Esophagus (tissue), 2 donors: ENCODE measurements at regions not wholly inside any gene's neighbourhood (a gene's known extent, or its start where the extent isn't known, plus 50 kb on each side); places are given as distances from the start of the nearest gene placed in this dataset.

Source experiments
- H3K27ac ChIP-seq, 2 donors: one replicate each; pipeline ENCODE4 v1.5.1; 2013; ENCODE audit warnings: low read depth in 2 of 2, mild to moderate bottlenecking in 2 of 2, inconsistent platforms in 1 of 2, low read length in 1 of 2, moderate library complexity in 1 of 2
- H3K27me3 ChIP-seq, 2 donors: one replicate each; pipeline ENCODE4 v1.6.1; 2013; ENCODE audit warnings: low read length in 2 of 2, control low read depth in 1 of 2, mild to moderate bottlenecking in 1 of 2; ENCODE audit not compliant: insufficient read depth in 2 of 2, control insufficient read depth in 1 of 2
- H3K36me3 ChIP-seq, 2 donors: one replicate each; pipeline ENCODE4 v1.6.1; 2013; ENCODE audit warnings: low read length in 1 of 2; ENCODE audit not compliant: control insufficient read depth in 2 of 2, insufficient read depth in 2 of 2
- H3K4me1 ChIP-seq, 2 donors: one replicate each; pipeline ENCODE4 v1.6.1; 2013; ENCODE audit warnings: low read length in 1 of 2; ENCODE audit not compliant: control insufficient read depth in 2 of 2, insufficient read depth in 2 of 2
- H3K4me3 ChIP-seq, 2 donors: one replicate each; pipeline ENCODE4 v1.5.1; 2013; ENCODE audit warnings: low read length in 2 of 2, mild to moderate bottlenecking in 2 of 2, low read depth in 1 of 2, moderate library complexity in 1 of 2
- H3K9me3 ChIP-seq, 2 donors: one replicate each; pipeline ENCODE4 v1.6.1; 2013; ENCODE audit warnings: mild to moderate bottlenecking in 2 of 2, low read depth in 1 of 2, low read length in 1 of 2, moderate library complexity in 1 of 2; ENCODE audit not compliant: control insufficient read depth in 2 of 2, insufficient read depth in 1 of 2
- whole genome bisulfite sequencing, 2 donors: extraction: QIAGEN DNeasy Blood & Tissue Kit; methylation state at CpG; one replicate each; pipeline ENCODE4 v1.1.7; 2013; 5-methylcytosine and 5-hydroxymethylcytosine counted together
- donor health status: healthy with polysubstance abuse.
- donor health status: Bipolar disorder and iron deficiency.

DNA sequence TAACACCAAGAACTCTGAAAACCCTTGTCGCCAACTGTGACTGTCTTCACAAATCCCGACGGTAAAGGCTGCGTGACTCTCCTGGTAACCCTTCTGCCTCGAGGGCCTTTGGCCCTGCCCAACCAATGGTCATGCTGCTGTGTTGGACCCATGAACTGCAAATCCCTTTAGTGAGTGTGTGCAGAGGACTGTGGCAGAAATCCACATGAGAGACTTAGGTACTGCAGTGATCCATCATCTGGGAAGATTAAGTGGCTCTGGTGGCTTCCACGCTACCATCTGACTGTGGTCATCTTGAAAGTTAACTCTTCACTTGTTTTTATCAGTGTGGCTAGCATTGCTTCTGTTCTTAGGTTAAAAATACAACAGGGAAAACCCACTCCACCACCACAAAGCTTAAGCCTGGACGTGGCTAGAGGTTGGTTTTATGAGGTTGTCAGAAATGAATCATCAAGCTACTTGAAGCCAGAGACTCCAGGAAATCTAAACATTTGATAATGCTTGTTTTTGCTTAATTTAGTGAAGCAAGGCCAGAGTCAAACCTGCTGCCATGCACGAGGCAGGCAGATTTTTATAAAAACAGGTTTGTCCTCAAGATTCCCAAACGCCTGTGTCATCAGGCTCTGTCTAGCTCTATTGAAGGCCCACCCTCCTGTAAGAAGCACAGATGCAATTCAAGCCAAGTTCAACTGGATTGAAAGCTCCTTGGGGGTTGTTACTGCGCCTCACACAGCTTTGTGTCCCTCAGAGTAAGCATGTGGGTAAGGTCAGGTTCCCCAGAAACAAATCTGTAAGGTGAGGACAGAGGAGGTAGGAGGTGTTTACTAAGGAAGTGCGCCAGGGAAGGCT, 52.7 kb upstream of the ERCC6L2 start:
- no peaks in the 10 kb centered on the region for H3K27me3 ChIP-seq

GRCh38 chr9:95822015-95822414, 53.5 kb upstream of the ERCC6L2 start:
- Histone ChIP-seq H3K9me3 (no peaks in the 10 kb centered on the region), H3K27me3 (no peaks in the 10 kb centered on the region), H3K4me3 (no peak overlapping the region), H3K4me1 (peaks cover 2% of the 10 kb centered on the region in 2 donors), H3K36me3 (peaks cover 0 to 2% of the 10 kb centered on the region in 2 donors), H3K27ac (no peak overlapping the region)
- WGBS, 2 donors = 92 to 95% methylated on average over 3 of the region's 3 CpGs

More for the DNA sequence above, 52.7 kb upstream of the ERCC6L2 start:
- no peak overlapping the region for H3K27ac ChIP-seq
- no peaks in the 10 kb centered on the region for H3K9me3 ChIP-seq
- H3K36me3 ChIP-seq = peaks cover 0 to 2% of the 10 kb centered on the region in 2 donors
- 70 to 74% methylated on average over 11 of the region's 11 CpGs for WGBS, 2 donors
- no peak overlapping the region for H3K4me3 ChIP-seq
- peaks cover 2% of the 10 kb centered on the region in 2 donors for H3K4me1 ChIP-seq

DNA sequence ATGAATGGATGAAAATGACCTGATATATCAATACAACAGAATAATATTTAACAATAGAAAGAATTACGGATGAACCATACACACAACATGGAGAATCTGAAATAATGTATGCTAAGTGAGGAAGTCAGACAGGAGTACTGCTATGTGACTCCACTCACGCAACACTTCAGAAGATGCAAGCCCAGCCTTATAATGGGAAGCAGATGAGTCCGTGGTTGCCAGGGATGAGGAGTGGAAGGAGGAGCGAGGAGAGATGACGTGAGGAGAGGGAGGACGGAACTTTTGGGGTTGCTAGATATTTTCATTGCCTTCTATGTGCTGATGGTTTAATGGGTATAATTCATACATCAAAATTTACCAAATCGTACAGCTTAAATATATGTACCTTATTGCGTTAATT, 55.4 kb upstream of the ERCC6L2 start:
- H3K4me1 ChIP-seq = peaks cover 0 to 2% of the 10 kb centered on the region in 2 donors
- H3K27ac ChIP-seq = no peak overlapping the region
- no peak overlapping the region for H3K4me3 ChIP-seq
- H3K36me3 ChIP-seq = peaks cover 0 to 2% of the 10 kb centered on the region in 2 donors
- no peaks in the 10 kb centered on the region for H3K9me3 ChIP-seq
- H3K27me3 ChIP-seq = no peaks in the 10 kb centered on the region
- WGBS, 2 donors = 92 to 95% methylated on average over 8 of the region's 8 CpGs

- H3K4me1 ChIP-seq = peaks cover 0 to 2% of the 10 kb centered on the region in 2 donors
Observed at GRCh38 chr9:95819636-95820035, 55.9 kb upstream of the ERCC6L2 start.

DNA sequence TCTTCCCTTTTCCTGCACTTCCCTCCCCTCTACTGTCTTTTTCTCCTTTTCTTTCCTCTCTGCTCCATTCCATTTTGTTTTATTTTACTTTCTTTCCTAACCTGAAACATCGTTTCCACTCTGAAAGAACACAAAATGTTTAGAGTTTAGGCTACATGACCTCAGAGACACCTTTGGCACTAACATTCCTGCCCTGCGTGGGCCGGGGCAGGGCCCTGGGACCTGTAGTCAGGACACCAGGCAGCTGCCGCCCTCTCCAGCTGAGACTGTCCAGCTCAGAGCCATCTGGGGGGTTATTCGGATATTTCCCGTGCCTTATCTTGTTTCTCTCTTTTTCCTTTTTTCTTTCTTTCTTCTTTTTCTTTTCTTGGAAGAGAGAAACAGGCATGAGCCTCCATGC, 58.3 kb upstream of the ERCC6L2 start:
- Histone ChIP-seq H3K9me3 (no peaks in the 10 kb centered on the region), H3K4me3 (no peak overlapping the region), H3K27me3 (no peaks in the 10 kb centered on the region), H3K27ac (no peak overlapping the region), H3K36me3 (peaks cover 0 to 2% of the 10 kb centered on the region in 2 donors), H3K4me1 (no peaks in the 10 kb centered on the region)
- WGBS, 2 donors = 87 to 91% methylated on average over 6 of the region's 6 CpGs

More at GRCh38 chr9:95819636-95820035, 55.9 kb upstream of the ERCC6L2 start:
- 84 to 91% methylated on average over 10 of the region's 10 CpGs for WGBS, 2 donors
- Histone ChIP-seq H3K9me3 (no peaks in the 10 kb centered on the region), H3K27me3 (no peaks in the 10 kb centered on the region), H3K36me3 (peaks cover 0 to 2% of the 10 kb centered on the region in 2 donors), H3K27ac (no peak overlapping the region), H3K4me3 (no peak overlapping the region)

- H3K36me3 ChIP-seq = peaks cover 0 to 2% of the 10 kb centered on the region in 2 donors
- H3K27me3 ChIP-seq = no peaks in the 10 kb centered on the region
- WGBS, 2 donors = 88 to 90% methylated on average over 5 of the region's 5 CpGs
- no peaks in the 10 kb centered on the region for H3K9me3 ChIP-seq
- no peak overlapping the region for H3K4me3 ChIP-seq
- no peak overlapping the region for H3K27ac ChIP-seq
- H3K4me1 ChIP-seq = no peaks in the 10 kb centered on the region
Observed at GRCh38 chr9:95816716-95817115, 58.8 kb upstream of the ERCC6L2 start.

DNA sequence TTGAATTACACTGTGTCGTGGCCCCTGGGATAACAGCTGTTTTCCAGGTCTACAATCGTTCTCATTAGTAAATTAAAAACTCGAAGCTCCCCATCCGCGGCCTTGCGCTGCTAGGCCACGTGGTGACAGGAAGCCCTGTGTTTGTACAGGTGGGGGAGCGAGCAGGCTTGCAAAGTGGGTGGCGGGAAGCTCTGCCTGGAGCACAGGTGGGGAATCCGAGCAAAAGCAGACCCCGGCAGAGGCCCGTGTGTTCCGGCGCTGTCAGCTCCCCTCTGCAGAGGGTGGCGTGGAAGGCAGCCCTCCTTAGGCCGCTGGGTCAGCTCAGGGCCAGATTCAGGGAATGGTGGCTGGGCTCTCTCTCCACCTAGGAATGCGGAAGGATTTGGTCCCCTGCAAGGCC, 59.5 kb upstream of the ERCC6L2 start:
- Histone ChIP-seq H3K9me3 (no peaks in the 10 kb centered on the region), H3K27me3 (no peaks in the 10 kb centered on the region), H3K27ac (no peak overlapping the region), H3K4me3 (no peak overlapping the region), H3K36me3 (peaks cover 0 to 2% of the 10 kb centered on the region in 2 donors), H3K4me1 (no peaks in the 10 kb centered on the region)
- WGBS, 2 donors = 85 to 93% methylated on average over 17 of the region's 17 CpGs

DNA sequence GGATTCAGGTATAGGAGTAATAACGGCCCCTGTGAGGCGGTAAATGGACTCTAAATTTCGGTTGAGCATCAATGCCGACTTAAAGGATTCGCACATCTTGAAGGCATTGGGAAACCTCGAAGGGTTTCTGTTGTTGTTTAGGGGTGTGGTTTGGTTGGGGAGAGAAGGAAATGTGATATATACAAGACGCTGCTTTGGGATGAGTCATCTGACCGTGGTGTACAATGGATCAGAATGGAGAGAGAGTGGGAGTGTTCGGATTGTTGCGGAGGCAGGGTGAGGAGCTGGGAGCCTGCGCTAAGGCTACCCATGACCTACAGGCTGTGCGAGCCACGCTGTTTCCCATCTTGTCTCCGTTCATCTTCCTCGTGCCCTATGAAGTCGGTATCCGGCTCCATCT, 60.4 kb upstream of the ERCC6L2 start:
- peaks cover 0 to 2% of the 10 kb centered on the region in 2 donors for H3K27me3 ChIP-seq
- H3K4me1 ChIP-seq = no peaks in the 10 kb centered on the region
- WGBS, 2 donors = 90 to 94% methylated on average over 17 of the region's 17 CpGs
- peaks cover 0 to 2% of the 10 kb centered on the region in 2 donors for H3K36me3 ChIP-seq
- no peaks in the 10 kb centered on the region for H3K9me3 ChIP-seq
- H3K27ac ChIP-seq = no peak overlapping the region
- H3K4me3 ChIP-seq = no peak overlapping the region

GRCh38 chr9:95813923-95814322, 61.6 kb upstream of the ERCC6L2 start:
- Histone ChIP-seq H3K27ac (no peak overlapping the region), H3K9me3 (no peaks in the 10 kb centered on the region), H3K4me1 (no peaks in the 10 kb centered on the region), H3K27me3 (peaks cover 0 to 2% of the 10 kb centered on the region in 2 donors), H3K36me3 (peaks cover 0 to 2% of the 10 kb centered on the region in 2 donors), H3K4me3 (no peak overlapping the region)

GRCh38 chr9:95810814-95811213, 64.7 kb upstream of the ERCC6L2 start:
- Histone ChIP-seq H3K9me3 (no peaks in the 10 kb centered on the region), H3K27ac (no peak overlapping the region), H3K36me3 (no peaks in the 10 kb centered on the region), H3K27me3 (peaks cover 0 to 2% of the 10 kb centered on the region in 2 donors), H3K4me1 (no peaks in the 10 kb centered on the region), H3K4me3 (no peak overlapping the region)
